GM18511 (cell line): ENCODE measurements at regions not wholly inside any gene's neighbourhood (a gene's known extent, or its start where the extent isn't known, plus 50 kb on each side); places are given as distances from the start of the nearest gene placed in this dataset.
"Not testable (repeated sequence)": the region's sequence is repeated elsewhere in the genome, so short reads cannot be mapped to it uniquely, and the experiment has no call there.

Experiments used
- ATAC-seq: cut with Tn5 transposase; IDR thresholded peaks from one replicate; pipeline ENCODE4 v1.9.1; 2021; ENCODE audit warnings: mild to moderate bottlenecking, moderate library complexity; ENCODE audit not compliant: unreplicated experiment

- ATAC-seq = no peak
Observed at GRCh38 chr13:110045202-110045601, 258.8 kb upstream of the IRS2 start.

- ATAC-seq = no peak
Observed at GRCh38 chr13:110044551-110045111, 258.2 kb upstream of the IRS2 start.

DNA sequence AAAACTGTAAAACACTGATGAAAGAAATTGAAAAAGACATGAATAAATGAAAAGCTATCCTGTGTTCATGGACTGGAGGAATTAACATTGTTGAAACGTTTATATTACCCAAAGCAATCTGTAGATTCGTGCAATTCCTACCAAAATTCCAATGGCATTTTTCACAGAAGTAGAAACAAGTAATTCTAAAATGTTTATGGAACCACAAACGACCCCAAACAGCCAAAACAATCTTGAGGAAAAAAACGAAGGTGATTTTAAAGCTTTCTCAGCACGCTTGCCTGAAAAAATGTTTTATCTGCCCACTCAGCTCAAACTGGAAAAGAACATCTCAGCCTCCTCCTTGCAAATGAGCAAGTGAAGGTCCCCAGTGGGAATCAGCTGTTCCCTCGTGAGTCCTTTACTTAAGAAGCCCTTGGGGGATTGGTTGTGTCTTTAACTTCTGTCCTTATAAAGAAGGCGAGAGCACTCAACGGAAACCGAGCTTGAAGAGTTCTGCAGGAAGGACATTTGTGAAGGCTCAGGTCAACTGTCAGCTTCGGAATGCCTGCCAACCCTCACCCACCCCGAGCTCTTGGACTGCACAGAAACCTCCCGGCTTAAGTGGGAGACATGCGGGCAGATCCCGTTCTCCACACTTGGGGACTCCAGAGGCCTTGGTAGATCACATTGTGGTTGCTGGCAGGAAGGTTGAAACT is 256.0 kb upstream of the IRS2 start:
- ATAC-seq = no peak

DNA sequence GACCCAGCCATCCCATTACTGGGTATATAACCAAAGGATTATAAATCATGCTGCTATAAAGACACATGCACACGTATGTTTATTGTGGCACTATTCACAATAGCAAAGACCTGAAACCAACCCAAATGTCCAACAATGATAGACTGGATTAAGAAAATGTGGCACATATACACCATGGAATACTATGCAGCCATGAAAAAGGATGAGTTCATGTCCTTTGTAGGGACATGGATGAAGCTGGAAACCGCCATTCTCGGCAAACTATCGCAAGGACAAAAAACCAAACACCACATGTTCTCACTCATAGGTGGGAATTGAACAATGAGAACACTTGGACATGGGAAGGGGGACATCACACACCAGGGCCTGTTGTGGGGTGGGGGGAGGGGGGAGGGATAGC is 255.3 kb upstream of the IRS2 start:
- ATAC-seq = not testable (repeated sequence)

DNA sequence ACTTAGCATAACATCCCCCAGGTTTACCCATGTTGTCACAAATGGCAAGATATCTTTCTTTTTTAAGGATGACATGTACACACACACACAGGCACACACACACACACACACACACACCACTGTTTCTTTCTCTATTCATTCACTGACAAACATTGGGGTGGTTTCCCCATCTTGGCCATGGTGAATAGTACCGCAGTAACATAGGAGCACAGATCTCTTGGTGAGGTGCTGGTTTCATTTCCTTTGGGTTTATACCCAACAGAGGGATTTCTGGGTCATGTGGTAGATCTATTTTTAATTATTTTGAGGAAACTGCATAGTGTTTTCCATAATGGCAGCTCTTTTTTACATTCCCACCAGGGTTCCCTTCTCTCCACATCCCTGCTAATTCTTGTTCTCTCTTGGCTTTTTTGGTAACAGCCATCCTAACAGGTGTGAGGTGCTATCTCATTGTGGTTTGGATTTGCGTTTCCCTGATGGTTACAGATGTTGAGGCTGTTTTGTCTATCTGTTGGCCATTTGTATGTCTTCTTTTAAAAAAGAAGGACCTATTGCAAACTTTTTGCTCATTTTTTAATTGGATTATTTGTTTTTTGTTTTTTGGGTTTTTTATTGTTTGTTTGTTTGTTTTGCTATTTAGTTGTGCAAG is 251.7 kb upstream of the IRS2 start:
- peak; percentile 85 for ATAC-seq

- ATAC-seq = no peak
Observed at GRCh38 chr13:110036060-110036459, 249.7 kb upstream of the IRS2 start.

DNA sequence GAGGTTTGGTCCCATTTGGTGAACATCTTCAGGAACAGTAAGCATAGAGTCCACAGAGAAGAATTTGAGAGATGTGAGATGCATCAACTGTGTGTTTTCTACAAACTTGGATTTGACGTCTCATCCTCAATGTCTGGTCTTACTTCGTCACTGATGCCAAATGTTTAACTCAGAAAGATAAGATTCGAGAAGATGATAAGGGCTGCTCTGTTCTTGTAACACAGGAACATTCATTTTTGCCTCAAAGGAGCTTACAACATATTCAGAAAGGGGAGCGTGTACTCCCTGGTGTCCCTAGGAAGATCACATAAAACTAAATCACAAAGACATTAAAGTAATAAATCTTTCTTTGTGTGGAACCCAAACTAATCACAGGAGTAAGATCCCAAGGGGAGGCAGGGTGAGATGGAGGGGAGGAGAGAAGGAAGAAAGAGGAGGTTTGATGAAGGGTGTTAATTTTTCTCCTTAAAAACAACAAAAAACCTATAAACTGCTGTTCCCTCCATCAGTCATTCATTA is 247.7 kb upstream of the IRS2 start:
- ATAC-seq = no peak

DNA sequence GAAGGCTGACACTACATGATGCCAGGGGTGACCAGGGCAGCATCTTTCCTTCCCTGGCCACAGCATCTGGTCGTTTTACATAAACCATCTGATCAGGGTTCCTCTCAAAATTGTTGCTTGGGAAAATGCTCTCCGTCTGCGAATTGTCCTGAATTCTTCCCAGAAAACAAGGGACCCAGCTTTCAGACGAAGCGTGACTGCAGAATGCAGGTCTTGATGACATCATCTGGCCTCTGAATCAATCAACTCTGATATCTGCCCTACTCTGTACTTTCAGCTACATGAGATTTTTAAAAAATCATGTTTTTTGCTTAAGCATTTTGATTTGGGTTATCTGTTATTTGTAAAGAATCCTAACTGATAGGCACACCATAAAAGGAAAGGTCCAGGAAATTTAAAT is 246.6 kb upstream of the IRS2 start:
- ATAC-seq = no peak

GRCh38 chr13:110030394-110030928 is 244.1 kb upstream of the IRS2 start:
- ATAC-seq = peak; percentile 93

DNA sequence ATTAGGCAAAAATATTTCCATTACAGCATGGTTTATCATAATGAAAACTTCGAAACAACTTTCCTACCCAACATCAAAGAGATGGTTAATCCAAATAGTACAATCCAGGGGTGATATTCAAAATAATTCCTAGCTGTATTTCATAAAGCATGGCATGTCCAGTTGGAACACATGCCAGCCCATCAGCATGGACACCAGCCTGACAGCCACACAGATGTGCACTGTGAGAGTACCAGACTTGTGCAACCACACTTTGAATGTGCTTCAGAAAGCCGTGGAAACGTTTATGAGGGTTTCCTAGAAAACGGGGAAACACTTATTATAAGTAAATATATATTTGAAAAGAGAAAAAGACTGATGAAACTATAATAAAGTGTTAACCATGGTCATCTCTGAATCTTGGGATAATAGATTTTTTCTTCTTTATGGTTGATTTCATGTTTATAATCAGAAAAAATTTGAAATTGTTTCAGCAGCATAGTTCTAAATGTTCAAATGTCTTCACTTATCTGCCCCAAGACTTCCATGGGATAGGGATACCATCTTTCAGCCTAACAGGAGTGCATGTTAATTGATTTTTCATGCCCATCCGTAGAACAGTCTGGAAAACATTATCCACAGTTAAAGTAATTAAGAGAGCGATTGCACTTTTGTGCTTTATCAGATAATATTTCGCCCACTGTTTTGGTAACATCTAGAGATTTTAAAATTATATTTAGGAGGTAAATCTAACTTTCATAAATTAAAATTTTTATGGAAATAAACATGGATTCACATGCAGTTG is 242.6 kb upstream of the IRS2 start:
- no peak for ATAC-seq

DNA sequence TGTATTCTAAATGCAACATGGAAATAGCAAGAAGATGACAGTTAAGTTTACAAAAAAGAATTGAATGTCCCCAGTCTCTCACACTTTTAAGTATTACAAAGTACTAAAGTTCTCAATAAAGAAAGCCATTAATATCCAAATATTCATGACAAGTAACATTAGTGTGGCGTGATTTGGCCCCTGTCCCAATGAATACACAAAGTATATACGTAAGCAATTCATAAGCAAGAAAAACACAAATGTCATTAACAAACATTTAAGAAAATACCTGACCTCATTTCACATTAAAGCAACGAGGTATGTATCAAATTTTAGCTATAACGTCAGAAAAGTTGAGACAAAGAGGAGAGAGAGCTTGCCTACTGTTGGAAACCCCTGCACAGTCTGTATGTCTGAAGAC is 241.9 kb upstream of the IRS2 start:
- ATAC-seq = no peak

- no peak for ATAC-seq
Observed at GRCh38 chr13:110027470-110028240, 241.3 kb upstream of the IRS2 start.

DNA sequence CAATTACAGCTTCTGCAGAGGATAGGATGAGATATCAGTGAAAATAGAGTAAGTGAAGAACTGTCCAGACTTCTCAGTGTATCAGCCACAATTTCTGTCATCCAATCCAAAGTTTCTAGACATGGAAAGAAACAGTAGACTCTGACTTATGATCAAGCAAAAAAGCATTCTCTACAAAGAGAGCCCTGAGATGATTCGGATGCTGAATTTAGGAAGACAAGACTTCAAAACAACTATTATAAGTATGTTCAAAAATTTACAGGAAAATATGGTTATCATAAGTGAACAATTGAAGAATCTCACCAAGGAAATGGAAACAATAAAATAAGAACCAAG is 238.2 kb upstream of the IRS2 start:
- no peak for ATAC-seq

DNA sequence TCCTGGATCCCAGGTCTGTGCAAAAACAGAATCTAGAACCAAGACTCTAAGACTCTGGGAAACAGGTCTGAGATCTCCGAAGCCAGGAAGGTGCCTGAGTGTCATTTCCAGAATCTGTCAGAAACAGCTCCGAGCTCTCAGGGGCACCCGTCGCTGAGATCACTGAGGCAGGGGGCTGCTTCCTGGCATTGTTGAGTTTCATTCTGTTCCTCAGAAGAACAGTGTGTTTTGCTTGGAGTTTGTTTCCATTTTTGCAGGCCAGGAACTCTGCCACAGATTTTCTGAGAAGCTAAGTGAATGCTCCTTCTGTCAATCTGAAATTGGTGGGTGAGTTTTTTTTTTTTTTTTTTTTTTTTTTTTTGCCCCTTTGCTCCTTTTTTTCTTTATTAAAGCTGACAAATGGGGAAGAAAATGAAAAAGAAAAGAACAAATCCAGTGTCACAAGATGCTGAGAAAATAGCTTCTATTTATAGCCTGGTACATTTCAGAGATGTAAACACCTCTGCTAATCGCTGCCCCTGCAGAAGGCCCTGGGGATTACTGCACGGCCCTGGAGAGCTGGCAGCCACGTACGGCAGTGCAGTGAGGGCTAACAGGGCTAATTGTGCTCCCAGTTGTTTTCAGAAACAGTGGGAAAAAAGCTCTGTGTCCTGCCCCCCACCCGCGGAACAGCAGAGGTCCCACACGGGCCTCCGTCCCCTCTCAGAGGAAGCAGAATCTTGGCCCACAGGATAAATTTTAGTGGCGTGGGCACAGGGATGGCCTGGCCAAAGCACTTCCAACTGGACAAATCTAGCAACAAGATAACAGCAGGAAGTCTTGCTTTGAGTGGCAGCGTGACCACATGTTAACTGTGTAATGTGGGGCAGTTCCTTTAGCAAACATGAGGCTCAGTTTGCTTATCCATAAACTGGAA is 237.6 kb upstream of the IRS2 start:
- no peak for ATAC-seq

DNA sequence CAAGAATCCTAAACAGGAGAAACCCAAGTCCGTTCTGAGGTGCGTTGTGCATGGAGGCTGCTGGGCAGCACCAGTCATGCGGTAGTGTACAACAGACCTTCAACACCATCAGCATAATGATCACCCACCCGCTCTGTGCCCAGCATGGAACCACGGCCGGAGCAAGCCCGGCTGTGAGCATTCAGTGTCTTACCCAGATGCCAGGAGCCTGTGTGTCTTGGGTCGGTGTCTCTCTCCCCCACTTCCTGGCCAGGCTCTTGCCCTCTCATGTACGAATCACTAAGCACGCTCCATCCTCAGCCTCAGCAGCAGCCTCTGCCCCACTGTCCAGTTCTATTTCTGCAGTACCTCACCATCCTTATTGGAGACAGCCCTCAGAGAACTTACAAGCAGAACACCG is 231.6 kb upstream of the IRS2 start:
- no peak for ATAC-seq

GRCh38 chr13:110017379-110017778 is 231.0 kb upstream of the IRS2 start:
- no peak for ATAC-seq

- ATAC-seq = no peak
Observed at GRCh38 chr13:110015253-110015652, 228.9 kb upstream of the IRS2 start.

DNA sequence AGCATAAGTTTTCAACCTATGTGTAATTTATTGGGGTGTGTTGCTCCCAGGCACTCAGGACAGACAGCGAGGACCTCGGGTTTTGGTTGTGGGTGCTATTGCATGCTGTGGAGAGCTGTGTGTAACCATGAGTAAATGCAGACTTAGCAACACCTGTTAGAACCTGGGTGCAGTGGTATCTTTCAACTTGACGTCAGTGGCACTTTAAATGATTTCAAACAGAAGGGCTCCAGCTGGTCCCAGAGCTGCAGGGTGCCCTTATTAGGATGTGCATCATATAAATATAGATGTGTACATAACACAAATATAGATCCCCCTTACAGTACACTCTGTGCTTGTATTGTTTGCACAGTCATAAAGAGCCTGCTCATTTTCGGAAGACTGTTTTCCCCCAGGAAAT is 228.3 kb upstream of the IRS2 start:
- ATAC-seq = no peak

GRCh38 chr13:110012102-110012739 is 225.8 kb upstream of the IRS2 start:
- peak; percentile 40 for ATAC-seq
